ENCODE measurements at regions not wholly inside any gene's neighbourhood (a gene's known extent, or its start where the extent isn't known, plus 50 kb on each side); places are given as distances from the start of the nearest gene placed in this dataset.

- TF ChIP-seq CTCF (IDR thresholded peaks at IDR 0.05; ENCODE audit: insufficient read depth, low read depth, low read length): no peak
- no peaks in the 10 kb centered on the region for H3K36me3 ChIP-seq (ENCODE audit: control insufficient read depth, insufficient read depth, low read length)
- no peak for DNase-seq (ENCODE audit: low read depth)
- no peaks in the 10 kb centered on the region for H3K27me3 ChIP-seq (ENCODE audit: control insufficient read depth, insufficient read depth, low read length)
- H3K4me3 ChIP-seq (ENCODE audit: low read depth, low read length): no peak overlapping the region
- CTCF ChIA-PET: no interaction called here
- POLR2A ChIA-PET: interaction anchor here (0.6 kb wide), 1 partner anchor 401 kb away, joined by 17 read pairs; no protein-coding TSS in a partner anchor
Measured at GRCh38 chr2:217092710-217093379, 233.0 kb upstream of the TNP1 start.

- CTCF ChIA-PET: no interaction called here
Measured at GRCh38 chr2:217091531-217091930, 231.7 kb upstream of the TNP1 start.

GRCh38 chr2:217090884-217091283, 231.0 kb upstream of the TNP1 start:
- no peaks in the 10 kb centered on the region for H3K27me3 ChIP-seq (ENCODE audit: control insufficient read depth, insufficient read depth, low read length)
- no peak overlapping the region for H3K4me3 ChIP-seq (ENCODE audit: low read depth, low read length)
- ChIA-PET CTCF (interaction anchor here (1.0 kb wide), 1 partner anchor 10 kb away, joined by 4 read pairs; no protein-coding TSS in a partner anchor), POLR2A (no interaction called here)
- DNase-seq (ENCODE audit: low read depth): no peak
- H3K36me3 ChIP-seq (ENCODE audit: control insufficient read depth, insufficient read depth, low read length): no peaks in the 10 kb centered on the region
- no peak for TF ChIP-seq CTCF (IDR thresholded peaks at IDR 0.05; ENCODE audit: insufficient read depth, low read depth, low read length)

More at GRCh38 chr2:217091531-217091930, 231.7 kb upstream of the TNP1 start:
- no peak for TF ChIP-seq CTCF (IDR thresholded peaks at IDR 0.05; ENCODE audit: insufficient read depth, low read depth, low read length)
- Histone ChIP-seq H3K4me3 (ENCODE audit: low read depth, low read length) (no peak overlapping the region), H3K27me3 (ENCODE audit: control insufficient read depth, insufficient read depth, low read length) (no peaks in the 10 kb centered on the region), H3K36me3 (ENCODE audit: control insufficient read depth, insufficient read depth, low read length) (no peaks in the 10 kb centered on the region)
- POLR2A ChIA-PET: no interaction called here
- no peak for DNase-seq (ENCODE audit: low read depth)

- H3K27me3 ChIP-seq (ENCODE audit: control insufficient read depth, insufficient read depth, low read length): no peaks in the 10 kb centered on the region
- DNase-seq (ENCODE audit: low read depth): no peak
- POLR2A ChIA-PET: no interaction called here
- no peak overlapping the region for H3K4me3 ChIP-seq (ENCODE audit: low read depth, low read length)
- no peaks in the 10 kb centered on the region for H3K36me3 ChIP-seq (ENCODE audit: control insufficient read depth, insufficient read depth, low read length)
- TF ChIP-seq CTCF (IDR thresholded peaks at IDR 0.05; ENCODE audit: insufficient read depth, low read depth, low read length): no peak
- CTCF ChIA-PET: interaction anchor here (1.0 kb wide), 1 partner anchor 9 kb away, joined by 4 read pairs; no protein-coding TSS in a partner anchor
Measured at GRCh38 chr2:217090024-217090473, 230.2 kb upstream of the TNP1 start.

- POLR2A ChIA-PET: no interaction called here
- H3K27me3 ChIP-seq (ENCODE audit: control insufficient read depth, insufficient read depth, low read length): no peaks in the 10 kb centered on the region
- no peak for TF ChIP-seq CTCF (IDR thresholded peaks at IDR 0.05; ENCODE audit: insufficient read depth, low read depth, low read length)
- CTCF ChIA-PET: interaction anchor here (1.4 to 1.9 kb wide), 2 partner anchors 10 to 18 kb away, joined by 4 to 9 read pairs; no protein-coding TSS in a partner anchor
- H3K4me3 ChIP-seq (ENCODE audit: low read depth, low read length): no peak overlapping the region
- no peak for DNase-seq (ENCODE audit: low read depth)
- H3K36me3 ChIP-seq (ENCODE audit: control insufficient read depth, insufficient read depth, low read length): no peaks in the 10 kb centered on the region
Measured at GRCh38 chr2:217086718-217087117, 226.9 kb upstream of the TNP1 start.

Measured in BJ (cell line).